ENCODE measurements at regions not wholly inside any gene's neighbourhood (a gene's known extent, or its start where the extent isn't known, plus 50 kb on each side); places are given as distances from the start of the nearest gene placed in this dataset.
A peak's percentile ranks its signal among the peaks of the same experiment; 100 is the strongest.

GRCh38 chr11:95717314-95717713, 72.3 kb downstream of the FAM76B start:
- no peak for DNase-seq

DNA sequence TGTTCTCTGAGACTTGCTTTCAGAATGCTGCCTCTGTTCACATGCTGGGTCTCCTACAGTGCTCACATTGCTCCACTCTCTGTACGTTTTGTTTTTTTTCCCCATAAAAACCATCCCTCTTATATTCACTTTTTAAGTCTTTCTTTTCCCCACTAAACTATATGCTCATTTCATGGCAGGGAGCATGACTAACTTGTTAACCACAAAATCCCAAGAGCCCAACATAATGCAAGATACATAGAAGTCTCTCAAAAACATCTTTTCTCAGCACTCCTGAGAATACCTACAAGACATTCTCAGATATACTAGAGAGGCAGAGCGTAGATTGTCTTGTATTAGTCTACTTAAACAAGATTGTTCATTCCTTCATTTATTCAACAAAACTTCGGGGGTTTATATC, 73.3 kb downstream of the FAM76B start:
- DNase-seq = no peak

DNA sequence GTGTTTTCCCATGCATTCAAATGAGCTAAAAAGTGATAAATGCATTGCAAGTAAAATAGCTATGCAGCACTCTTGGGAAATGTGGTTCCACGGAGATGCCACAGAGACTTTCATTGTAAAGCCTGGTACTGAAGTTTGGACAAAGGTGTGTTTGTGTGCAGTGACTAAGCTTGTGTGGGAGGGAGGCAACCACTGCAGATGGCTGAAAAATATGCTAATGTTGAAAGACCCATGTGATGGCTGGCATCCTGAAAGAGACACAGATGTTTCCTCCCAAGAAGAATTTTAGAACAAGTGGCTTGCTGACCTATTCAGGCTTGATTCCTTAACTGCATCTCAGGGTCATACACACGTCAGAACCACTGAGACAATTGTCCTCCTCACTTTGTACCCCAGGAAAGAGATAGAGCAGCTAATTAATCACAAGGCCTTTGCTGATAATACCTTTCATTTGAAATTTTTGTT, 73.8 kb downstream of the FAM76B start:
- peak; percentile 25 for DNase-seq

GRCh38 chr11:95714843-95715776, 74.5 kb downstream of the FAM76B start:
- DNase-seq = no peak

DNA sequence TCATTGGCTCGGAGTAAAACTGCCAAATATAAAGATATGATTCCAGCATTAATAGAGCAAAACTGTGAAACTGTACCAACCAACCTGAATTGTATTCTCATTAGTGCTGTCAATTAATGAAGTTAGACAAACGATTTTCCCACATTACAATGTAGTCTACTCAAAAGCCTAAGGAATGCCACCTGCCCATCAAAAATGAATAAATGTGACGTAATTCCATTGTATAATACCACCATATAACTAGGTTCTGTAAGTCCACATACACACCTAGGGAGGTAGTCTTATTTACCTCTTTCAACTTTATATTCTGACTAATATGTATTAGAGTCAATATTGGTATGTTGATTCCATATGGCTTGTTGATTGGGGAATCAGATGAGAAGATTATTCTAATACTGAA, 76.2 kb downstream of the FAM76B start:
- DNase-seq = no peak

DNA sequence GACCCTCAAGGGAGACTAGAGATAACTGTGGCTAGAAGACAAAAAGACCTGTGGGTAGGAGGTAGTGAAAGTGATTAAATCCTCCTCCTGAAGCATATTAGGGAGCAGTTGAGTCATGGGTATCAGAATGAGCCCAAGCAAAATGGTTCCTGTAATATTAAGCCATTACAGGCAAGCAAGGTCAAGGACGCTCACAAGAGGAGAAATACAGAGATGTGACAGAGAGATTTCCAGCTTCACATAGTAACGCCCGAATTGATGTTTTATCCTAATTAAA, 77.7 kb downstream of the FAM76B start:
- DNase-seq = no peak

GRCh38 chr11:95711162-95711944, 78.2 kb downstream of the FAM76B start:
- no peak for DNase-seq

- DNase-seq = no peak
Observed at GRCh38 chr11:95708681-95709080, 80.9 kb downstream of the FAM76B start.

DNA sequence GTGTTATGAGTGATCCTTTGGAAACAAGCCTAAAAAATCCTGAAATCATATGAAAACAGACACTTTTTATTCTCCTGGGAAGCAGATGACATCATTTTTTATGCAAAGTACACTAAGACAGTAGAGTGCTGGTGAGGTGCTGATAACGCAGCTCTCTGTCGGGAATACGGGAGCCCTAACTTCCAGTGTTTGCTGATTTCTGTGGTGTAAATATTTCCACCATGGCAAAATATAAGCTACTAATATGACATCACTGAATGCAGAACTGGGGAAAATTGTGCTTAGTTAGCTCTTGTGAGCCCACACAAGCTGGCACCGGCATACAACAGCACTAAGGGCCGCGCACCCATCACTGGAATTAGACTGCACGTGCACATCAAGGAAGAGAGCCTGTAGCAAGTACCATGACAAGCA, 82.6 kb downstream of the FAM76B start:
- DNase-seq = no peak

DNA sequence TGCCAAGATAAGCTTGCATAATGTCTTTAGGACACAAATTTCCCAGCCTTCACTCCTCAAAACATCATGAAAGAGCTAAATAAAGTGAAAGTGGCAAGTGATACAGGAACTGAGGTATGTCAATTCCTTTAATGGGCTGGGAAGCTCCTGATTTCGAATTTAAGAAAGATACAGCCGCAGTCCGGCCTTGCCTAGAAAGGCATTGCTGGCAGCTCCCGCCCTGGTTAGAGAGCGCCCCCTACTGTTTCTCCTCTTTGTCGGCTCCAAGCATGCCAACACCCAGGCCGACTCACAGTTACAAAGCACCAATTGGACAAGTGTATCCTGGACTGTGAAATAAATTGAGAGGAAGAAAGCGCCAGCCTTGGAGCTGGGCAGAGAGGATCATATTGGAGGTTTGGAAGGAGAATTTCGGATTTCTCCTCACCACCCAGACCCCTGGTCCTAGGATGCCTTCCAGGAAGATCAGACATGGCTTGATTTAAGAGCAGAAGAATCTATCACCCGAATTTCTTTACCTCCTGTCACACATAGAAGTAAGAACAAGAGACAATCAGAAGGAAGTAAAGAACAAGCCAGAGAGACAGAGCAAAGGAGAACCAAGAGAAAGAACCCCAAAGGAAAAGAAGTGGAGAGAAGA, 84.0 kb downstream of the FAM76B start:
- DNase-seq = peak; percentile 79

GRCh38 chr11:95704865-95705264, 84.7 kb downstream of the FAM76B start:
- no peak for DNase-seq

DNA sequence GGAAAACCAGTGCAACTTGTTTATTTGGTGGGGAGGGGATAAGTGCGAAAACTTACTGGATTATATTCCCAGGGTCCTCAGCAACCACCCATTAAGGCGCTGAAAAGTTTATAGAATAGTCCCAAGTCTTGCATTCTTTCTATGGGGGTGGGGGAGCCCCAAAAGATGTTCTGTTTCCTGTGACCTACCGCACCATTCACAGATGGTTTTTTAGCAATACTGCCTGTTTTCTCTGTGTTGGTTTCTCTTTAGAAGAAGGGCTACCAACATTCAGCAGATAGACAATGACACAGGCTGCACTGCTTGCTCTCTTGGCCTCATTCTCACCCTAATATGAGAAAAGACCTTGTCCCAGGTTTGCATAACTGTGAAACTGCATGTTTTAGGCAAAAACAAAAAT, 86.5 kb downstream of the FAM76B start:
- no peak for DNase-seq

DNA sequence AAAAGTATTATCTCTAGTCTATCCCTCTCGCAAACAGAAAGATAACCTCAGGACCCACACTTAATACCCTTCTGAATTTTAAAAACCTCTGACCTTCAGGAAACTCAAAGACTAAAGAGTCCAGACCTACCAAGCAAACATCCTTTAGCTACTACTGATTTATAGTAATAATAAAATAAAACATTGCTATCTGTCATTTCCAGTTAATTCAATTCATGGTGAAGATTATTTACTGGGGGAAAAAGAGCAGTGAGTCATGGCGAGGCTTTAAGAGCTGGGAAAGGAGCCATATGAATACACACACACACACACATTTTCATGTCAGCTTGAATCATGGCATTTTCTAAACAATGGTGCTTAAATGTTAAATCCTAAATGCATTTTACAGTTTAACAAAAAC, 87.1 kb downstream of the FAM76B start:
- no peak for DNase-seq

DNA sequence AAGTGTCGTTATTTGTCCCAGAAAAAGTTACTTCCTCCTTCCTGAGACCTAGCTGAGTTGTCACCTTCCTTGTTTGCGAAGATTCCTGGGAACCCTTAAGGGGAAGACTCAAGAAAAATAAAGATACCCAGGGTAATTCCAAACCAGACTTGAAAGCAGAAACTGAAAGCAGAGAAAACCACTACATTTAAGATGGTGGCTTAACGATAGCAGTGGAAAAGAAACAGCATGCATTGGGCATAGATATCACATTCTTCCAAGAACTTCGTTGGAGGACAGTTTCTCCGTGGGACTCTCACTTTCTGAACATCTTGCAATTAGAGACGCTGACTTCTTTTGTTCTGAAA, 89.1 kb downstream of the FAM76B start:
- no peak for DNase-seq

- DNase-seq = no peak
Observed at GRCh38 chr11:95699631-95700470, 89.7 kb downstream of the FAM76B start.

GRCh38 chr11:95698676-95699557, 90.7 kb downstream of the FAM76B start:
- DNase-seq = no peak

DNA sequence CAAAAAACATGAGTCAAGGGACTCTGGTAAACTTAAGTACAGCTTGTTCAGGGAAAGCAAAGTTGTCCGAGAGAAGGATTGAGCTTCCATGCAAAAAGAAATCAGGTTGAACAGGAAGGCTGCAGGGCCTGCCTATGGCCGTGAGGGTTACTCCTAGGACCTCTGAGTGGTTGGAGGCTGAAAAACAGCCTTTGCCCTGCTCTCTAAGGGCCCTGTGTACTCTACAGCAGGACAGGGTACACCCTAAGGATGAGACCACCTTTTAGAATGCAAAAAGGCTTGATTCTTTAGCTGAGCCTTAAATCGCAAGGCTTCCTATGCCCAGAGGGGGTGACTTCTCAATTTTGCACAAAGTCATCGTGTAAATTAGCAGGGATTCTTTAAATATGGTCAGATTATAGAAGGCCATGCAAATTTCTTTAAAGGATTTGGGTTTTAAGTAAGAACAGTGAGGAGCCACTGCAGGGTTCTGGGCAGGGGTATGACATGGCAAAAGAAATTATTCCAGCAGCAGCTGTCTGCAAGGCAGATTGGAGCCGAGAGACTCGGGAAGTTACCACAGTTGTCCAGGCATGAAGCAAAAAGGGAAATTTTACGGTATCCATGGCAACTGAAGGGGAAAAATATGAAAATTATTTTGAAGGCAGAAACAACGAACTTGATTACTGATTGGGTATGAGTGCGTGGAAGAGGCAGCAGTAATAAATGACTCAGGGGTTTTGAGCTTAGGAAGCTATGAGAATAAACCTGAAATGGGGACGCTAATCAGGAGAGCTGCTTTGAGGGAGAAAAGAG, 91.8 kb downstream of the FAM76B start:
- DNase-seq = no peak

GRCh38 chr11:95695181-95695580, 94.4 kb downstream of the FAM76B start:
- DNase-seq = no peak

DNA sequence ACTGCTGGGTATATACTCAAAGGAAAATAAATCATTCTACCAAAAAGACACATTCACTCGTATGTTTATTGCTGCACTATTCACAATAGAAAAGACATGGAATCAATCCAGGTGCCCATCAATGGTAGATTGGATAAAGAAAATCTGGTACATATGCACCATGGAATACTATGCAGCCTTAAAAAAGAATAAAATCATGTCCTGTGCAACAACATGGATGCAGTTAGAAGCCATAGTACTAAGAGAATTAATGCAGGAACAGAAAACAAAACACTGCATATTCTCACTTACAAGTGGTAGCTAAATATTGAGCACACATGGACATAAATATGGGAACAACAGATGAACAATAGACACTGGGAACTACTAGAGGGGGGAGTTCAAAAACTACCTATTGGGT, 96.3 kb downstream of the FAM76B start:
- DNase-seq = no peak

DNA sequence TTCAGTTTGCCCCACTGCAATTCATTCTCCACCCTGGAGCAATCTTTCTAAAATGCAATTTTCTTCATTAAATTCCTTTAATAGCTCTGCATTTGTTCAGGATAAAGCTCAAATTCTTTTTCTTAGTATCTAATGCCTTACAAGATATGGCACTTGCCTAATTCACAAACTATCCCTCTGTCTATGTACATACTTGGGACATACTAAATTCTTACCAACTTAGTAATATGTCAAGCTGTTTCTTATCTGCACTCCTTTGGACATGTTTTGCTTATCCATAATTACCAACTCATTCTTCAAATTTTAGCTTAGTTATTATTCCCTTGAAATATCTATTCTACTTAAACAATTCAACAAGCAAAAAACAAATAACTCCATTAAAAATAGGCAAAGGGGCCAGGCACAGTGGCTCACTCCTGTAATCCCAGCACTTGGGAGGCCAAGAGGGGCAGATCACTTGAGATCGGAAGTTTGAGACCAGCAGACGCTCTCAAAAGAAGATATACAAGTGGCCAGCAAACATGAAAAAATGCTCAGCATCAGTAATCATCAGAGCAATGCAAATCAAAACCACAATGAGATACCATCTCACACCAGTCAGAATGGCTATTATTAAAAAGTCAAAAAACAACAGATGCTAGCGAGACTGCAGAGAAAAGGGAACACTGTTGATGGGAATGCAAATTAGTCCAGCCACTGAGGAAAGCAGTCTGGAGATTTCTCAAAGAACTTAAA, 96.9 kb downstream of the FAM76B start:
- no peak for DNase-seq
